ENCODE measurements at regions not wholly inside any gene's neighbourhood (a gene's known extent, or its start where the extent isn't known, plus 50 kb on each side); places are given as distances from the start of the nearest gene placed in this dataset.
"Not testable (repeated sequence)": the region's sequence is repeated elsewhere in the genome, so short reads cannot be mapped to it uniquely, and the experiment has no call there.

- no peak for DNase-seq
These were observed 141.6 kb downstream of the KCNJ12 start for GRCh38 chr17:21517538-21518293.

GRCh38 chr17:21522755-21523336 lies 146.7 kb downstream of the KCNJ12 start:
- DNase-seq = no peak

- no peak for DNase-seq
These were observed 147.5 kb downstream of the KCNJ12 start for GRCh38 chr17:21523497-21524210.

- DNase-seq = peak in 1 of 2 experiments; percentile 15
These were observed 148.0 kb downstream of the KCNJ12 start for GRCh38 chr17:21524211-21524591.

GRCh38 chr17:21525464-21526130 lies 149.4 kb downstream of the KCNJ12 start:
- DNase-seq = no peak

GRCh38 chr17:21528031-21528695 lies 152.0 kb downstream of the KCNJ12 start:
- no peak for DNase-seq

- no peak for DNase-seq
These were observed 154.2 kb downstream of the KCNJ12 start for GRCh38 chr17:21530311-21530710.

- DNase-seq = no peak
These were observed 154.7 kb downstream of the KCNJ12 start for GRCh38 chr17:21530841-21531240.

- DNase-seq = no peak
These were observed 156.7 kb downstream of the KCNJ12 start for GRCh38 chr17:21532763-21533385.

GRCh38 chr17:21535686-21536375 lies 156.5 kb upstream of the KCNJ18 start:
- no peak for DNase-seq

- no peak for DNase-seq
These were observed 155.0 kb upstream of the KCNJ18 start for GRCh38 chr17:21537302-21537701.

GRCh38 chr17:21538615-21539014 lies 153.7 kb upstream of the KCNJ18 start:
- DNase-seq = no peak

- DNase-seq = no peak
These were observed 153.2 kb upstream of the KCNJ18 start for GRCh38 chr17:21539146-21539545.

- no peak for DNase-seq
These were observed 151.8 kb upstream of the KCNJ18 start for GRCh38 chr17:21540502-21540901.

- no peak for DNase-seq
These were observed 150.3 kb upstream of the KCNJ18 start for GRCh38 chr17:21542070-21542469.

- no peak for DNase-seq
These were observed 149.3 kb upstream of the KCNJ18 start for GRCh38 chr17:21542991-21543390.

- DNase-seq = no peak
These were observed 147.3 kb upstream of the KCNJ18 start for GRCh38 chr17:21545064-21545463.

- DNase-seq = no peak
These were observed 144.1 kb upstream of the KCNJ18 start for GRCh38 chr17:21548236-21548635.

- DNase-seq = no peak
These were observed 143.1 kb upstream of the KCNJ18 start for GRCh38 chr17:21549107-21549687.

- not testable (repeated sequence) for DNase-seq
These were observed 142.3 kb upstream of the KCNJ18 start for GRCh38 chr17:21550031-21550430.
